Lower leg skin (tissue), 4 donors: ENCODE measurements at regions not wholly inside any gene's neighbourhood (a gene's known extent, or its start where the extent isn't known, plus 50 kb on each side); places are given as distances from the start of the nearest gene placed in this dataset.

Source experiments
- DNase-seq, 2 donors: peaks; one replicate each; pipeline ENCODE4 v3.0.0-alpha.2; 2019; ENCODE audit warnings: low spot score in 2 of 2
- H3K4me3 ChIP-seq: fragments of 200-600 bp; sonication (generic); 2 replicates; pipeline ENCODE4 v1.5.1; 2017; ENCODE audit warnings: mild to moderate bottlenecking, low read depth; ENCODE audit not compliant: poor library complexity, severe bottlenecking
- POLR2A ChIP-seq, 2 donors: fragments of 450-650 bp; IDR thresholded peaks; one replicate each; pipeline ENCODE4 v1.6.1; 2016 to 2017; ENCODE audit warnings: antibody characterized with exemption in 2 of 2, mild to moderate bottlenecking in 1 of 2, moderate library complexity in 1 of 2
- WGBS, 2 donors: methylation state at CpG; one replicate each; pipeline ENCODE4 v1.1.5; 2018; 5-methylcytosine and 5-hydroxymethylcytosine counted together
- intact Hi-C: fragments of 100-400 bp; cut with DNase I; formaldehyde crosslinking; loops from one replicate; pipeline ENCODE4 v1.15.0; 2023; ENCODE audit warnings: low total_unique reads
- TF ChIP-seq, protein P1 (sequence below), 3 donors: fragments of 450-650 bp; IDR thresholded peaks; one replicate each; pipeline ENCODE4 v1.5.1; 2016; ENCODE audit warnings: antibody characterized with exemption in 3 of 3, mild to moderate bottlenecking in 3 of 3, moderate library complexity in 2 of 3

- TF ChIP-seq, protein P1, sequence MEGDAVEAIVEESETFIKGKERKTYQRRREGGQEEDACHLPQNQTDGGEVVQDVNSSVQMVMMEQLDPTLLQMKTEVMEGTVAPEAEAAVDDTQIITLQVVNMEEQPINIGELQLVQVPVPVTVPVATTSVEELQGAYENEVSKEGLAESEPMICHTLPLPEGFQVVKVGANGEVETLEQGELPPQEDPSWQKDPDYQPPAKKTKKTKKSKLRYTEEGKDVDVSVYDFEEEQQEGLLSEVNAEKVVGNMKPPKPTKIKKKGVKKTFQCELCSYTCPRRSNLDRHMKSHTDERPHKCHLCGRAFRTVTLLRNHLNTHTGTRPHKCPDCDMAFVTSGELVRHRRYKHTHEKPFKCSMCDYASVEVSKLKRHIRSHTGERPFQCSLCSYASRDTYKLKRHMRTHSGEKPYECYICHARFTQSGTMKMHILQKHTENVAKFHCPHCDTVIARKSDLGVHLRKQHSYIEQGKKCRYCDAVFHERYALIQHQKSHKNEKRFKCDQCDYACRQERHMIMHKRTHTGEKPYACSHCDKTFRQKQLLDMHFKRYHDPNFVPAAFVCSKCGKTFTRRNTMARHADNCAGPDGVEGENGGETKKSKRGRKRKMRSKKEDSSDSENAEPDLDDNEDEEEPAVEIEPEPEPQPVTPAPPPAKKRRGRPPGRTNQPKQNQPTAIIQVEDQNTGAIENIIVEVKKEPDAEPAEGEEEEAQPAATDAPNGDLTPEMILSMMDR (IDR thresholded peaks at IDR 0.05): no peak
- no peak for TF ChIP-seq POLR2A (IDR thresholded peaks at IDR 0.05)
- intact Hi-C loops: no loop called here
- DNase-seq: no peak
- no peak overlapping the region for H3K4me3 ChIP-seq
Measured at GRCh38 chr5:67699560-67699959, 503.0 kb upstream of the CD180 start.

DNA sequence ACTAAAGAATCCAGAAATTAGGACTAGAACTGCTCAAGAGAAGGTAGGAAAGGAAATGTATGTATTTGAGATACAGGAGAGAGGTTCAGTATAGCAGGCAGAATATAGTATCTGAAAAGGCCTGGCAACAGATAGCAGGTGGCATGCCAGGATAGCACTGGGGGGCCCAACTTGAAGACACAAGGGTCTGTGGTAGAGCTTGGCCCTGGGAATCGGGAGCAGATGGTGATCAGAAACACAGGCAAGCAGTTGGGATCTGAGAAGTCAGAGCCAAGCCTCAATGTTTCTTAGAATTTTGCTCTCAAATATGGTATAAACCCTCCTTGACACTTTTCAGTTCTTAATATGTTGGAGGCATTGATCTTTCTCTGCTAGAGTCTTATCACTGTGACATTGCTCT is 499.8 kb upstream of the CD180 start:
- WGBS, 2 donors: 88 to 96% methylated on average over 1 of the region's 1 CpG
- intact Hi-C loops: no loop called here
- TF ChIP-seq POLR2A (IDR thresholded peaks at IDR 0.05): no peak
- TF ChIP-seq, protein P1 (IDR thresholded peaks at IDR 0.05): no peak

GRCh38 chr5:67695369-67695768 is 498.8 kb upstream of the CD180 start:
- no peak for TF ChIP-seq POLR2A (IDR thresholded peaks at IDR 0.05)
- TF ChIP-seq, protein P1 (IDR thresholded peaks at IDR 0.05): no peak
- WGBS, 2 donors: 59 to 68% methylated on average over 1 of the region's 1 CpG
- intact Hi-C loops: no loop called here
- H3K4me3 ChIP-seq: no peak overlapping the region
- no peak for DNase-seq

More for the DNA sequence above, 499.8 kb upstream of the CD180 start:
- DNase-seq: no peak
- H3K4me3 ChIP-seq: no peak overlapping the region

DNA sequence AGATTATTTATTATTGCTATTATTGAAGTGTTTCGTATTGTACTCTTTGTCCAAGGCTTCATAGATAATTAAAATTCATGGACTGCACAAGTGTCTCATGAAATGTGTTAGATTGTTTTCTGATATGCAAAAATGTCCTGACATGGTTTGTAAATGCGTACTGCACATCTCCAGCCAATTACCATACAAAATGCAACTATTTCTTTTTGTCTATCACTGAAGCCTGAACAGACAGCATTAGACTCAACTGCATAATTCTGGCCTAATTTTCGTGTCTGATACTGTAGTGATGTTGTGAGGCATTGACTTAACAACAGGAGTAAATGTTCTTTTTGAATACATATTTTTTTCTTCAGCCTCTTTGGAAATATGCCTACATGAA is 498.2 kb upstream of the CD180 start:
- DNase-seq: no peak
- H3K4me3 ChIP-seq: no peak overlapping the region
- TF ChIP-seq POLR2A (IDR thresholded peaks at IDR 0.05): no peak
- TF ChIP-seq, protein P1 (IDR thresholded peaks at IDR 0.05): no peak
- WGBS, 2 donors: 40 to 45% methylated on average over 3 of the region's 3 CpGs
- intact Hi-C loops: no loop called here

DNA sequence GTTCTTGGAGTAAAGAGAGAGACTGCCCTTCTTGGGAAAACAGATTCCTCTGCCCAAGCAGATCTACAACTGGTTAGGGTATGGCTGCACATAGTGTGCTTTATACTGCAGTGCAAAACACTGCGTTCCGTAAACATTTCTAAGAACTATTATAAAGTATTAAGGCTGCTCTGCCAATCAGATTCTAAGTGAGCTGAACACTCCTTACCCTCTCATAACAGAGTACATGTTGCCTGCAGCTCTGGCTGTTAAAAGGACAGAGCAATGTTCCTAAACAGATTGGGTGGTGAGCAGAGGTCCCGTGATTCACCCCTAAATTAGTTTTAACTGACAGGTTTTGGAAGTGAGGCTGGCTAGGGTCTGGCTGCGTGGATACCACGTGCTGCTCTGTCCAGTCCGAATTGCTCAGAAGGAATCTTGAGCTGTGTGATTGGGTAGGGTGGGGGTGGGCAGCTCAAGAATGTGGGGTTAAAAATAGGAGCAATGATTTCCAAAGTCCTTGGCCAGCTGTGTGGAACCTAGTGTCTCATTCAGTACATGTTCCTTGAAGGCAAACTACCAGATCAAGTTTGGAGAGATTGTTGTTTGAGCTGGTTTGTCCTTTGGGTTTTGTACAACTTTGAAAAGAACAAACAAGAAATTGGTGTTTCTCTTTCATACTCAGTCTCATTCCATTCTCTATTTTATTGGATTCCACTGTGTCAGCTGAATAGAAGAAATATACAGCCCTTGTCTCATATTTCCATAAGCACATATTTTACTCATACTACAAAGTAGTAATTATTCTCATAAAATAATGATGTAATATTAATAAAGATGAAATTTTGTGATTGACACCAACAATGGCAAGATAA is 497.6 kb upstream of the CD180 start:
- H3K4me3 ChIP-seq: no peak overlapping the region
- WGBS, 2 donors: 23 to 32% methylated on average over 6 of the region's 6 CpGs
- no peak for TF ChIP-seq POLR2A (IDR thresholded peaks at IDR 0.05)
- TF ChIP-seq, protein P1 (IDR thresholded peaks at IDR 0.05): no peak
- DNase-seq: peak; percentile 92 to 93
- intact Hi-C loops: no loop called here

DNA sequence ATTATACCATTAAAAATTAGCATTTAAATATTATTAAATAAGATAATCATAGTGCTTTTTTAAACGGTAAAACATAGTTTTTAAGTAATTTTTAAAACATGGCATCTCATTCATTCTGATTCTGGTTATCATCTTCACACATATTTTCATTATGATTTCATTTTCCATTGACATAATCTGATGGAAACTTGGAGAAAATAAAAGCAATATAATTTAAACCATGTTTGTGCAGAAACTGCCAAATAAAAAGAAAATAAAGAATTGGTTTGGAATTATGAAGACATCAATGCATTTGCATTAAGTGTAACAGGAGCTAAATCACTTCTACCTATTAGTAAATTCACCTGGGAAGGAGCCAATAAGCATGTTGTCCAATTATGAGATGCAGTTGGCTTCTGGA is 490.1 kb upstream of the CD180 start:
- intact Hi-C loops: no loop called here
- no peak for DNase-seq
- TF ChIP-seq POLR2A (IDR thresholded peaks at IDR 0.05): no peak
- TF ChIP-seq, protein P1 (IDR thresholded peaks at IDR 0.05): no peak
- H3K4me3 ChIP-seq: no peak overlapping the region
- 51 to 52% methylated on average over 1 of the region's 1 CpG for WGBS, 2 donors
